NCI-H1092 treated with DMSO at 0.1 percent for 48 hours (cell line): ENCODE measurements at regions not wholly inside any gene's neighbourhood (a gene's known extent, or its start where the extent isn't known, plus 50 kb on each side); places are given as distances from the start of the nearest gene placed in this dataset.
"Not testable (repeated sequence)": the region's sequence is repeated elsewhere in the genome, so short reads cannot be mapped to it uniquely, and the experiment has no call there.

Experiments
- DNase-seq: peaks from one replicate; lab custom pipeline; 2025; lab: John Stamatoyannopoulos, UW

- DNase-seq = peak; percentile 83
Observed at GRCh38 chr7:67619175-67619574, 622.5 kb downstream of the TYW1 start.

DNA sequence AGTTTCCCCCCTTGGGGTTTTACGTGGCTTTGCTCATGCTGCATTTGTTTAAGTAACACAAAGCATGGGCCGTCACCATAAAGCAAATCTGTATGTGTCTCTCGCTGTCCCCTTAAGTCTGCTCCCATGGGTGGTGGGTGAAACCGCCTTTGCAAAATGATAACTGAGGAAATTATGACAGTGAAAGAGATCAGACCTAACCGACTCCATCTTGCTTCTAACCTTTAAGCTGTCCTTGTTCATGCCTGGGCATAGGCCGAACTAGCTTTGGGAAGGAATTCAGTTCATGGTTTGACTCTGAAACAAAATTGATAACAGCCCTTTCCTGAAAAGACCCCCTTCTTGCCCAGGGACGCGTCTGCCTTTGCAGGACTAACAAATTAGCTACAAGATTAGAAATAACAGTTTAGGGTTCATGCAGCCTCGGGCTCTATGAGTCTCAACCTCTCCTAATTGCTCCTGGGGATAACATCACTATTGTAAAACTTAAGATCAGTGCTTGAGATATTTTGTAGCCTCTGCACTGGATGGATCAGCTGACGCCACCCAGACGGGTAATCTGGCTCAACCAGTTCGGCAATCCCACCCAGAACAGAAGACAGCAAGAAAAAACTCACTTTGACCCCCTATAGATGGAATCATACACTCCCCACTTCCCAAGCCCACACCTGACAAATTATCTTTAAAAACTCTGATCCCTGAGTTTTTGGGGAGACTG lies 623.7 kb downstream of the TYW1 start:
- DNase-seq = no peak

DNA sequence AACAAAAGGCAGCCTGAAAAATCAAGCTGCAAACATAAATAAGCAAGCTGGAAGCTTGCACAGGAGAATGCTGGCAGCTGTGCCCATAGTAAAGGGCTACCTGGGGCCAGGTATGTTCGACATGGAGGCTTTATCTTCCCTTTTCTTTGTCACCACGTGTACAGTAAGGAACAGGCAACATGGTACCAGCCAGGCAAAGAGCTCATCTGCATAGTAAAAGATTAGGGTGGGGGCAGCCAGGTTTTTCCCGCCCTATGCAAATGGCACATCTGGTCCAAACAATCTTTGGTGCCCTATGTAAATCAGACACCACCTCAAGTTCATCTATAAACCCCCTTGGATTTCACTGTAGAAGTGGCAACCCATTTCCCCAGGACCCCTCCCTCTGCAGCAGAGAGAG lies 625.1 kb downstream of the TYW1 start:
- DNase-seq = no peak

- peak; percentile 88 for DNase-seq
Observed at GRCh38 chr7:67625257-67625737, 628.7 kb downstream of the TYW1 start.

DNA sequence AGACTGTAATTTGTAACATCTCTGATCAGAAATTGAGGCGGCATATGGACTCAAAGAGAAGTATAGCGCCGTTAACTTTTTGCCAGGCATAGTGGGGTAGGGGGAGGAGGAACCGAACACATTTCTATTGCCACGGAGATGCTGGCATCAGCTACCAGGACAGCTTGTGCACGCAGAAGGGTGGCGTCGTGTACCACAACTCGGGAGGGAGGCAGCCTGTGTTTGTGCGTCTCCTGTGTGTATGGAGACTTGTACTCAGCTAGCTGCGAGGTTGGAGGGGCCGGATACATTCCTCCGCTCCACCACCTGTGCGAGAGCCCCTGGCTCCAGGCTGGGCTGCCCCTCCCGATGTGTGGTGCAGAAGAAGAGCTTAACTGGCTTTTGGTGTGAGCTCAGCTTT lies 634.8 kb downstream of the TYW1 start:
- peak; percentile 3 for DNase-seq

GRCh38 chr7:67635271-67635670 lies 638.6 kb downstream of the TYW1 start:
- no peak for DNase-seq

GRCh38 chr7:67636348-67637022 lies 639.9 kb downstream of the TYW1 start:
- DNase-seq = no peak

DNA sequence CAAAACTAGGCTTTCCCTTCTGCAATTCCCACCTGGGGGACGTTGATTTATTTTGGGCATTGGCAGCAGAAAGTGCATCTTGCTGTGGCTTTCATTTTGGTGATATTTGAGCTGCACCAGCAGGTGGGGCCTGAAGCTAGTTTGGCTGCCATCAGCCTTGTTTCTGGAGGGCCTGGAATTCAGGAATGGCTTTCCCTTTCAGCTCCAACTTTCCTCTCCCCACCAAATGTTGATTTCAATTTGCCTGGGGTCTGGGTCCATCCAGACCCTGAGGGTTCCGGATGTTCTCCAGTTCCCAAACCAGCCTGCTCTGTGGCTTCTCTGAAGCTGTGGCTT lies 640.4 kb downstream of the TYW1 start:
- DNase-seq = peak; percentile 17

- DNase-seq = not testable (repeated sequence)
Observed at GRCh38 chr7:67642542-67642941, 645.9 kb downstream of the TYW1 start.

GRCh38 chr7:67644151-67644550 lies 647.5 kb downstream of the TYW1 start:
- no peak for DNase-seq

GRCh38 chr7:67652937-67653336 lies 656.3 kb downstream of the TYW1 start:
- no peak for DNase-seq

- DNase-seq = peak; percentile 60
Observed at GRCh38 chr7:67653856-67654454, 657.3 kb downstream of the TYW1 start.

DNA sequence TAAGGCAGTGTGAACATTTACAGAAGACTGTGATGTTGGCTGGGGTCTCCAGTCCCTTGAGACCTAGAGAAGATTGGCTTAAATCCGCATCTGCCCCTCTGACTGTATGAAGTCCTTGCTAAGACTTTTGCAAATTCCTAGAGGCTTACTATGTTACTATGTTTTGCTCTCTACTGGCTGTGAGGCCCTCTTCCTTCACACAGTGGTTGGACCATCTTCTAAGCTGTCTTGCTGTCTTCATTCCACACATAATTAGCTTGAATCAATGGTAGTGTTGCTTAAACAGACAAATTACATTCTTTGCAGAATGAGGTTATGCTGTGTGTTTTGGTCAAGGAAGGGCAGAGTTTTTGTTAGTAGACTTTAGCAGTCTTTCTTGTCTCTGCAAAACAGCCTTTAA lies 658.0 kb downstream of the TYW1 start:
- no peak for DNase-seq

- DNase-seq = no peak
Observed at GRCh38 chr7:67655168-67655567, 658.5 kb downstream of the TYW1 start.

DNA sequence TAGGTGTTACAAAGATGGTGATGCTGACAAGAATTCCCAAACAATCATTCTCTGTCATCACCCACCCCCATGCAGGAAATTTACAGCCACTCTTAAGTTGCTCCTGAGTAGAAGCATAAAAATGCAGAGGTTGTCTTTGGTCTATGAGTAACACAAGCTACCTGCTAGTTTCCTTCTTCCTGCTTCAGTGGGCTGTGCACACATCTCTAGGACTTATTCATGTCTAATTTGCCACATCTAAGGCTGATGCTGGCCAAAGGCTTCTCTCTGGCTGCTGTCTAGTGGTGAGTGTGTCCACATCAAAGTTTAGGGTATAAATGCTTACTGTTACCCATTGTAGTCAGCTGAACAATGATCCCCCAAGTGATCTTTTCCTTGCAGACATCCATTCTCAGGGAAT lies 662.5 kb downstream of the TYW1 start:
- no peak for DNase-seq

- DNase-seq = no peak
Observed at GRCh38 chr7:67662804-67663203, 666.2 kb downstream of the TYW1 start.

DNA sequence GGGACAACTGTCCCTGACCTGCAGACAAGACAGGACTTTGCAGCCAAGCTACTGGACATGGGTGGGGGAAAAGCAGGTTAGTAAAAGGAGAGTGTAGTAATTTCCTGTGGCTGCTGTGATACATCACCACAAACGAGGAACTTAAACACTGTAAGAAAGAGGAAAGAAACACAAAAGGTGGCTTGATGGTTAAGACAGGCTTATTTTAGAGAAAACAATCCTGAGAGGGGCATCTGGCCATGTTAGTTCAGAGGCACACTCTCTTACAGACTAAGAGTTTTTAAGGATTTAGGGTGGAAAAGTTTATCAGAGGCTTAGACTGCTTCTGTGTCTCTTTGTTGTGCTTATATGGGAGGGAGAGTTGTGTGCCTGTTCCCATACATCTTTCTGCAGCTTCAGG lies 667.0 kb downstream of the TYW1 start:
- no peak for DNase-seq

DNA sequence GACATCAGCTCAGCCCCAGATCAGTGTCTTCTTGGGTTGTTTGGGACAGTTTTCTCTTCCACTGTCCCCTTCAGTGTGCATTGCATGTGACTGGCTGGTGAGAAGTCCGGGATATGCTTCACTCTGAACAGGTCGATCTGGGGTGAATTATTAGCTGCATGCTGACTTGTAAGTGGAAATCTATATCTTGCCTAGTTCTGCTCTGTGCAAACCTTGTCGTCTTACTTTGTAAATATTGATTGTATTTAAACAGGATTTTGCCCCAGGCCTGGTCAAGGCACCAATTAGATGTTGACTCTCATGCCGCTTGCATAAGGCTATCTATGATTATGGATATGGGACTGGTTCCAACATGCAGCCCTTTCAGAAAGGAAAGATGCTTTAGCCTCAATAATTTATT lies 669.7 kb downstream of the TYW1 start:
- DNase-seq = peak; percentile 64

- DNase-seq = no peak
Observed at GRCh38 chr7:67671006-67671548, 674.4 kb downstream of the TYW1 start.

DNA sequence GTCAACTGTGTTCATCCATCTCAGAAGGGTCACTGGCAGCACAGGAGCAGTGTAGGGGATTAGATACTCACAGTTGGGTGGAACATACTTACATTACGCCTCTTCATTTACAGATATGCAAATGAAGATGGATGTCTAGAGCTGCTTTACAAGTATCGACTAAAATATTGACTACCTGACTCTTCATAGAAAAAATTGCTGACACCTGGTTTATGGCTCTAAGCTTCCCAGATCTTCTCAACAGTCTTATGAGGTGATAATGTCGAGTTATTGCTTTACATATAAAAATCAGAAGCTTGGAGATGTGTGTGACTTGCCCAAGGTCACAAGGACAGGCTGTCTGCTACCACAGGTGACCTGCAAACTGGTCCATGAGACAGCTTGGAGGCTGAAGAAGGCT lies 677.2 kb downstream of the TYW1 start:
- DNase-seq = no peak

- DNase-seq = not testable (repeated sequence)
Observed at GRCh38 chr7:67674862-67675261, 678.2 kb downstream of the TYW1 start.

DNA sequence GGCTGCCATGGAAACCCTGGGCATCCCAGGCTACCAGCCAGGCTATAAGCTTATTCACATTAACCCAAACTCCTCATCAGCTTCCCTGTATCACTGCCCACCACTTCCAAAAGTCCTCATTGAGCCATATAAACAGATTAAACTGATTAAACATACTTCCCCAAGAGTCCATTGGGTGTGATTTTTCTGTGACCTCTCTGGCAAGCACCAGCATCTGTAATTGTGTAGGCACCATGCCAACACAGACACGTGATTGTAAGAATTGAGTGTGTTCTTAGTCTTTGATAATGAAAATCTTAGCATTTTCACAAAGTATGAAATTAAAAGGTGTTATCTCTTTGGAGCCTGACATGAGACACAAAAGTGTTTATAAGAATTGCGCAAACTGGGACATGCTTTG lies 679.3 kb downstream of the TYW1 start:
- no peak for DNase-seq

GRCh38 chr7:67678419-67678818 lies 681.8 kb downstream of the TYW1 start:
- DNase-seq = no peak
